ENCODE measurements at regions not wholly inside any gene's neighbourhood (a gene's known extent, or its start where the extent isn't known, plus 50 kb on each side); places are given as distances from the start of the nearest gene placed in this dataset.
"Not testable (repeated sequence)": the region's sequence is repeated elsewhere in the genome, so short reads cannot be mapped to it uniquely, and the experiment has no call there.

DNA sequence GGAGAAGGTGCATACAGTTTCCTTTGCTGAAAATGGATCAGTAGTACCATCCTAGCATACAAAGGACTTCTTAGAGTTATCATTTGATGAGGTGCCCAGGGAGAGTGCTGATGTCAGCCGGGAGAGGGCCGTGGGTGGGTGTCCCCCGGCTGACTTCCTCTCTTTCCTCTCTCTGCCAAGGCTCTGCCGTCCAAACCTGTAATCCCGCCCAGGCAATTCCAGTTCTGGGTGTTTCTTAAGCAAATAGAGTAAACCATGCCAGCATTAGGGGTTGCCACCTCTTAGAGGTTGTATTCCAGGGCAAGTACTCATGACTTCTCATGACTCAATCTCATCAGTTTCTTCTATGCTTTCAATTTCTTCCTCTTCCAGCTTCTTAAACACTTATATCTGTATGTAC is 117.2 kb downstream of the GATA6 start:
- DNase-seq, result no peak

DNA sequence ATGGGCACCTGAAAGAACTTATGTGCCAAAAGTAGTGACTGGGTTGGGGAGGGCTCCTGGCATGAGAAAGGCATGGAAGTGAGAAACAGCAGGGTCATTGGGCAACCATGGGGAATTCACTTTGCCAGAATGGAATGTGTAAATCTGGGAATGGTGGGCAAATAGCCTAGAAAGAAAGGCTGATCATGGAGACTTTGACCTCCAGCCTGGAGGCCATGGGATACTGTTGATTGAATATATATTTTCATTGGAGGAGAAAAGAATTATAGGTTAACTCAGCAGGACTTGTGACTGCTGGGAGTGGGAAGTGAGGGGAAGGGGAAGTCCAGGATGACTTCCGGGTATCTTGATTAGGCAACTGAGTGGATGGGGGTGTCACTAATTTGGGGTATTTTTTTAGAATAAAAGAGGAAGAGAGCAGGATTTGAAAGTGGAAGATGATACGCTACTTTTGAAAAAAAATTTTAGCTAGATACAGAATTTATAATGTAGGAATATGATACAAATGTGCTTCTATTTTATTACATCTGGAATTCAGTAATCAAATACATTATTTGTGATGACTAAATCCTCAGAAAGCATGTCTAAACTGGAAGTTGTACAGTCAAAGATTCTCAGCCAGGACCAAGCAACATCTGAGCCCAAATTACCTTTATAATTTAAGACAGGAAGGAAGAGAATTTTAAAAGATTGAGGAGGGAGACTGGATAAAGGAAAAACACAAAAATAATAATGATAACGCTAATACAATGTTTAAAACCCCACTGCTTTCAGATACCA is 116.2 kb downstream of the GATA6 start:
- H3K27ac ChIP-seq (ENCODE audit: low read depth in 2 of 2, low read length in 2 of 2), result no peak overlapping the region
- intact Hi-C loops (cut with DNase I), result no loop called here

More for the DNA sequence above, 117.2 kb downstream of the GATA6 start:
- Histone ChIP-seq H3K27ac (ENCODE audit: low read depth in 2 of 2, low read length in 2 of 2) (no peak overlapping the region), H3K27me3 (ENCODE audit: control insufficient read depth, insufficient read depth, low read length) (no peaks in the 10 kb centered on the region), H3K9ac (ENCODE audit: low read length in 3 of 3) (no peak overlapping the region), H3K4me1 (ENCODE audit: control insufficient read depth in 2 of 3, insufficient read depth in 2 of 3, low read depth in 1 of 3, low read length in 3 of 3) (no peaks in the 10 kb centered on the region), H3K9me3 (ENCODE audit: control insufficient read depth in 2 of 3, insufficient read depth in 1 of 3, low read length in 3 of 3) (peaks cover 0 to 2% (median 0%) of the 10 kb centered on the region in 3 donors), H3K4me3 (ENCODE audit: low read length in 3 of 3) (no peak overlapping the region), H3K36me3 (ENCODE audit: control insufficient read depth in 2 of 3, insufficient read depth in 3 of 3, low read length in 3 of 3) (no peaks in the 10 kb centered on the region)
- FAIRE-seq, result no peak
- intact Hi-C loops (cut with DNase I), result no loop called here
- TF ChIP-seq, protein P1, sequence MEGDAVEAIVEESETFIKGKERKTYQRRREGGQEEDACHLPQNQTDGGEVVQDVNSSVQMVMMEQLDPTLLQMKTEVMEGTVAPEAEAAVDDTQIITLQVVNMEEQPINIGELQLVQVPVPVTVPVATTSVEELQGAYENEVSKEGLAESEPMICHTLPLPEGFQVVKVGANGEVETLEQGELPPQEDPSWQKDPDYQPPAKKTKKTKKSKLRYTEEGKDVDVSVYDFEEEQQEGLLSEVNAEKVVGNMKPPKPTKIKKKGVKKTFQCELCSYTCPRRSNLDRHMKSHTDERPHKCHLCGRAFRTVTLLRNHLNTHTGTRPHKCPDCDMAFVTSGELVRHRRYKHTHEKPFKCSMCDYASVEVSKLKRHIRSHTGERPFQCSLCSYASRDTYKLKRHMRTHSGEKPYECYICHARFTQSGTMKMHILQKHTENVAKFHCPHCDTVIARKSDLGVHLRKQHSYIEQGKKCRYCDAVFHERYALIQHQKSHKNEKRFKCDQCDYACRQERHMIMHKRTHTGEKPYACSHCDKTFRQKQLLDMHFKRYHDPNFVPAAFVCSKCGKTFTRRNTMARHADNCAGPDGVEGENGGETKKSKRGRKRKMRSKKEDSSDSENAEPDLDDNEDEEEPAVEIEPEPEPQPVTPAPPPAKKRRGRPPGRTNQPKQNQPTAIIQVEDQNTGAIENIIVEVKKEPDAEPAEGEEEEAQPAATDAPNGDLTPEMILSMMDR (IDR thresholded peaks at IDR 0.05; ENCODE audit: borderline replicate concordance, extremely low read depth, insufficient read depth), result no peak

DNA sequence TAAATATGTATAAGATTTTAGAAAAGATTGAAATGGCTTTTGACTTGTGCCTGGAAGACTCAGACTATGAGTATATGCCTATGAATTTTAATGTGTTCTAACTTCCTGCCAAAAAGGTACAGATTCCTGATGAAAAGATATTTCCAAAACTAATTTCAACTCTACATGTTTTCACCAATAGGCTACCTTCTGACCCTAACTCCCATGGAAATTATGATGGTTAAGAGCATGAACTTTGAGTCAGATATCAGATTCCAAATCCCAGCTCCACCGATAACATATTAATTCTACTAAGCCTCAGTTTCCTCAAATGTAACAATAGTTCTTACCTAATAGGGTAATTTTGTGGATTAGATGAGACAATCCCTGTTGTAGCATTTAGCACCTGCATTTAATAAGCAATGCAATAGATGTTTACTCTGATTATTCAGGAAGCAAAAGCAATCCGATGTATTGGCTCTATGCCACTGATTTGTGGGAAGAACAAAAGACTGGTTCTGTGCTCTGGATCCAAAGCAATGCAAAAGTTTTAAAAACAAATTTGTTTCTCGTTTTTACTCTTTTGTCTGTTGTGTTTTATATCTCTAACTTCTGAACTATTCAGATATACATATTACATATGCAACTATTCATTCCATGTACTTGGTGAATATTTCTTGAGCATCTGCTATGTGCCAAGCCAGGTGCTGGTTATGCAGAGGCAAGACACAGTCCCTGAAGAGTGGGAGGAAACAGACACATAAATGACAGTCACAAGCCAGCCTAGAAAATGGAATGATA is 115.4 kb downstream of the GATA6 start:
- TF ChIP-seq, protein P1 (IDR thresholded peaks at IDR 0.05; ENCODE audit: borderline replicate concordance, extremely low read depth, insufficient read depth), result no peak
- Histone ChIP-seq H3K27me3 (ENCODE audit: control insufficient read depth, insufficient read depth, low read length) (no peaks in the 10 kb centered on the region), H3K36me3 (ENCODE audit: control insufficient read depth in 2 of 3, insufficient read depth in 3 of 3, low read length in 3 of 3) (no peaks in the 10 kb centered on the region), H3K9ac (ENCODE audit: low read length in 3 of 3) (no peak overlapping the region), H3K27ac (ENCODE audit: low read depth in 2 of 2, low read length in 2 of 2) (no peak overlapping the region), H3K4me3 (ENCODE audit: low read length in 3 of 3) (no peak overlapping the region), H3K9me3 (ENCODE audit: control insufficient read depth in 2 of 3, insufficient read depth in 1 of 3, low read length in 3 of 3) (no peaks in the 10 kb centered on the region), H3K4me1 (ENCODE audit: control insufficient read depth in 2 of 3, insufficient read depth in 2 of 3, low read depth in 1 of 3, low read length in 3 of 3) (no peaks in the 10 kb centered on the region)
- DNase-seq, result no peak
- no peak for FAIRE-seq
- intact Hi-C loops (cut with DNase I), result no loop called here

More for the DNA sequence above, 116.2 kb downstream of the GATA6 start:
- Histone ChIP-seq H3K4me3 (ENCODE audit: low read length in 3 of 3) (no peak overlapping the region), H3K9me3 (ENCODE audit: control insufficient read depth in 2 of 3, insufficient read depth in 1 of 3, low read length in 3 of 3) (peaks cover 0 to 2% (median 0%) of the 10 kb centered on the region in 3 donors), H3K36me3 (ENCODE audit: control insufficient read depth in 2 of 3, insufficient read depth in 3 of 3, low read length in 3 of 3) (no peaks in the 10 kb centered on the region), H3K27me3 (ENCODE audit: control insufficient read depth, insufficient read depth, low read length) (no peaks in the 10 kb centered on the region), H3K4me1 (ENCODE audit: control insufficient read depth in 2 of 3, insufficient read depth in 2 of 3, low read depth in 1 of 3, low read length in 3 of 3) (no peaks in the 10 kb centered on the region), H3K9ac (ENCODE audit: low read length in 3 of 3) (no peak overlapping the region)
- TF ChIP-seq, protein P1 (IDR thresholded peaks at IDR 0.05; ENCODE audit: borderline replicate concordance, extremely low read depth, insufficient read depth), result no peak
- DNase-seq (no peak), FAIRE-seq (no peak)

DNA sequence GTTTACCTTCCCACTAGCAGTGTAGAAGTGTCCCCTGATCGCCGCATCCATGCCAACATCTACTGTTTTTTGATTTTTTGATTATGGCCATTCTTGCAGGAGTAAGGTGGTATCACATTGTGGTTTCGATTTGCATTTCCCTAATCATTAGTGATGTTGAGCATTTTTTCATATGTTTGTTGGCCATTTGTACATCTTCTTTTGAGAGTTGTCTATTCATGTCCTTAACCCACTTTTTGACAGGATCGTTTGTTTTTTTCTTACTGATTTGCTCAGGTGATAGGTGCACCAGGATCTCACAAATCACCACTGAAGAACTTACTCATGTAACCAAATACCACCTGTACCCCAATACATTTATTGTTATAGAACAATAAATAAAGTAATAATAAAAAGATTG is 114.5 kb downstream of the GATA6 start:
- DNase-seq; H3K36me3 ChIP-seq (ENCODE audit: control insufficient read depth in 2 of 3, insufficient read depth in 3 of 3, low read length in 3 of 3); FAIRE-seq; H3K4me1 ChIP-seq (ENCODE audit: control insufficient read depth in 2 of 3, insufficient read depth in 2 of 3, low read depth in 1 of 3, low read length in 3 of 3); H3K9me3 ChIP-seq (ENCODE audit: control insufficient read depth in 2 of 3, insufficient read depth in 1 of 3, low read length in 3 of 3); H3K9ac ChIP-seq (ENCODE audit: low read length in 3 of 3); intact Hi-C loops (cut with DNase I); H3K4me3 ChIP-seq (ENCODE audit: low read length in 3 of 3); H3K27me3 ChIP-seq (ENCODE audit: control insufficient read depth, insufficient read depth, low read length); H3K27ac ChIP-seq (ENCODE audit: low read depth in 2 of 2, low read length in 2 of 2): not testable (repeated sequence)
